ENCODE measurements at regions not wholly inside any gene's neighbourhood (a gene's known extent, or its start where the extent isn't known, plus 50 kb on each side); places are given as distances from the start of the nearest gene placed in this dataset.

GRCh38 chr15:39409876-39410530, 170.9 kb upstream of the THBS1 start:
- Histone ChIP-seq H3K4me3 (ENCODE audit: low read depth, low read length) (no peak overlapping the region), H4K12ac (ENCODE audit: low read depth, low read length) (no peak overlapping the region), H3K27ac (ENCODE audit: low read depth, low read length) (no peak overlapping the region), H3K9me3 (ENCODE audit: insufficient read depth, low read depth, low read length) (no peaks in the 10 kb centered on the region), H2BK12ac (ENCODE audit: low read length) (no peak overlapping the region), H4K8ac (ENCODE audit: low read depth, low read length) (no peak overlapping the region), H3K79me1 (ENCODE audit: low read length) (peaks cover 4% of the 10 kb centered on the region), H2AK5ac (ENCODE audit: low read length) (no peak overlapping the region), H3K79me2 (ENCODE audit: control insufficient read depth, insufficient read depth, low read length, poor library complexity) (no peaks in the 10 kb centered on the region), H2BK5ac (ENCODE audit: low read depth, low read length, poor library complexity) (no peak overlapping the region), H3K23ac (ENCODE audit: low read length) (no peak overlapping the region), H3K36me3 (ENCODE audit: control insufficient read depth in 1 of 2, insufficient read depth in 2 of 2, low read length in 2 of 2) (no peaks in the 10 kb centered on the region), H3K4me2 (ENCODE audit: low read length) (no peak overlapping the region), H3K9ac (ENCODE audit: low read length) (no peak overlapping the region), H2AFZ (ENCODE audit: insufficient read depth, low read length, poor library complexity) (no peak overlapping the region), H3K18ac (ENCODE audit: low read length) (no peak overlapping the region), H3K4me1 (ENCODE audit: control insufficient read depth in 1 of 2, insufficient read depth in 2 of 2, low read length in 2 of 2) (peaks cover 0 to 4% of the 10 kb centered on the region in 2 experiments), H3K14ac (ENCODE audit: low read length) (no peak overlapping the region), H3K4ac (ENCODE audit: low read depth, low read length) (no peak overlapping the region), H3K27me3 (ENCODE audit: insufficient read depth, low read length) (no peaks in the 10 kb centered on the region), H2BK120ac (ENCODE audit: insufficient read depth, low read length, poor library complexity) (no peak overlapping the region), H4K91ac (ENCODE audit: low read depth, low read length) (no peak overlapping the region)
- no CpG with 5 or more reads among the region's 2 CpGs for WGBS (ENCODE audit: extremely low coverage, insufficient coverage, insufficient read length)
- DNase-seq: peak in 1 of 2 donors; percentile 84

DNA sequence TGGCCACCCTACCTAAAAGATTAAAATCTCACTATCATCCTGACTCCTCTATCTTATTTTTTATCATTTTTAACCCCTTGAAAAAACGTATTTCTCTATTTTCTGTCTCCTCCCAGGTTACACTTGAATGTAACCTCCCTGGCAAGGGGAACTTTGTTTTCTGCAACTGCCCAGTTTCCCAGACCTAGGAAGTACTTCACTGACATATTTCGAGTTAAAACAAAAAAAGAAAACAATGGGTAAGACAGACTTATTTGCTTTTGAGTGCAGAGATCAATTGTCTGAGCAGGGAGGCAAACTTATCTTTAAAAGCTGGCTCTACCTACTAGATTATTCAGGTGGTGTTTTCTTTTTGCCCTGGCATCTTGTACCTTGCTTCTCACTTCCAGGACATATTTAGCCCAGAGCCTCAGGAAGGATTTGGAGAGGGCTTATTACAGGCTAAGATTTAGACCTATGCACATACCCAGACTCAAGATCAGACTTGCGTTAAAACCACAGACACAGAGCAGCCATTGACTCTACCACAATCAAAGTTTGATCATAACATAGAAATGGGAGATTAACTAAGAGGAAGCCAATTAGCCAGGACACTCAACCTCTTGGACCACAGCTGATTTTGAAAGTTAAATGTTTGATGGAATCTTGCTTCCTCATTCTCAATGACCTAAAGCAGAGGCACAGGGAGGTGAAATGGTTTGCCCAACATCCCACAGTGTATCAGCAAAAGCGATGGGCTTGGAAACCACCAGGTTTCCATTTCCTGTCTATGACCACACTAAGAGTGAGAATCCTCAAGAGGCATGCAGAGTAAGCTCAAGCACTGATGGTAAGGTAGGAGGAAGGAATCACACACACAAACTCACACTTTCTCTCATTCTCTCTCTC, 169.5 kb upstream of the THBS1 start:
- H3K79me2 ChIP-seq (ENCODE audit: control insufficient read depth, insufficient read depth, low read length, poor library complexity): no peaks in the 10 kb centered on the region
- no peak overlapping the region for H2BK5ac ChIP-seq (ENCODE audit: low read depth, low read length, poor library complexity)
- H2BK12ac ChIP-seq (ENCODE audit: low read length): no peak overlapping the region
- peaks cover 2% of the 10 kb centered on the region for H3K9me3 ChIP-seq (ENCODE audit: insufficient read depth, low read depth, low read length)
- H2AK5ac ChIP-seq (ENCODE audit: low read length): no peak overlapping the region
- no peaks in the 10 kb centered on the region for H3K4me1 ChIP-seq (ENCODE audit: control insufficient read depth in 1 of 2, insufficient read depth in 2 of 2, low read length in 2 of 2)
- no peak overlapping the region for H3K18ac ChIP-seq (ENCODE audit: low read length)
- no peaks in the 10 kb centered on the region for H3K27me3 ChIP-seq (ENCODE audit: insufficient read depth, low read length)
- no peak overlapping the region for H3K4me3 ChIP-seq (ENCODE audit: low read depth, low read length)
- H3K79me1 ChIP-seq (ENCODE audit: low read length): no peaks in the 10 kb centered on the region
- no peak overlapping the region for H4K12ac ChIP-seq (ENCODE audit: low read depth, low read length)
- H3K9ac ChIP-seq (ENCODE audit: low read length): no peak overlapping the region
- no peak overlapping the region for H4K8ac ChIP-seq (ENCODE audit: low read depth, low read length)
- no peak overlapping the region for H3K14ac ChIP-seq (ENCODE audit: low read length)
- no peak overlapping the region for H2BK120ac ChIP-seq (ENCODE audit: insufficient read depth, low read length, poor library complexity)
- DNase-seq: no peak
- no peak overlapping the region for H3K4me2 ChIP-seq (ENCODE audit: low read length)
- H3K4ac ChIP-seq (ENCODE audit: low read depth, low read length): no peak overlapping the region
- H4K91ac ChIP-seq (ENCODE audit: low read depth, low read length): no peak overlapping the region
- no peak overlapping the region for H3K27ac ChIP-seq (ENCODE audit: low read depth, low read length)
- no peak overlapping the region for H2AFZ ChIP-seq (ENCODE audit: insufficient read depth, low read length, poor library complexity)
- no peaks in the 10 kb centered on the region for H3K36me3 ChIP-seq (ENCODE audit: control insufficient read depth in 1 of 2, insufficient read depth in 2 of 2, low read length in 2 of 2)
- no CpG with 5 or more reads among the region's 4 CpGs for WGBS (ENCODE audit: extremely low coverage, insufficient coverage, insufficient read length)
- H3K23ac ChIP-seq (ENCODE audit: low read length): no peak overlapping the region

DNA sequence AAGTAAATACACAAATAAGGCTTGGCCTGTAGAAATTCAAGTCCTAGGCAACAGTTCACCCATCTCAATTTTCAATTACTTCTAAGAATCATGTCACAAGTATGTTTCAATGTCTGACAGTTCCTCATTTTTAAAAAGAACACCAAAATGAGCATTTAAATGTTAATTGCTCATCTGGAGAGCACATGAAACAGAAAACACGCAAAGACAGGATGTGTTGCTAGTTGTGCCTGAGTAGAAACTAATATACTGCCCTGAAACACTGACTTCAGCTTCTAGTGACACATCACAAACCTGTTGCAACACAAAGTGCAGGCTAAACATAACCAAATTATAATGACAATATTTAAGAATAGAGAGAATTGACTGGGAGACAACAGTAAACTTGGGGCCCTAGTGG, 167.3 kb upstream of the THBS1 start:
- Histone ChIP-seq H3K27ac (ENCODE audit: low read depth, low read length) (no peak overlapping the region), H3K14ac (ENCODE audit: low read length) (no peak overlapping the region), H3K4me3 (ENCODE audit: low read depth, low read length) (no peak overlapping the region), H3K36me3 (ENCODE audit: control insufficient read depth in 1 of 2, insufficient read depth in 2 of 2, low read length in 2 of 2) (no peaks in the 10 kb centered on the region), H2BK5ac (ENCODE audit: low read depth, low read length, poor library complexity) (no peak overlapping the region), H2BK12ac (ENCODE audit: low read length) (no peak overlapping the region), H3K9me3 (ENCODE audit: insufficient read depth, low read depth, low read length) (peaks cover 2% of the 10 kb centered on the region), H3K79me1 (ENCODE audit: low read length) (no peaks in the 10 kb centered on the region), H3K4me2 (ENCODE audit: low read length) (no peak overlapping the region), H3K23ac (ENCODE audit: low read length) (no peak overlapping the region), H3K4me1 (ENCODE audit: control insufficient read depth in 1 of 2, insufficient read depth in 2 of 2, low read length in 2 of 2) (no peaks in the 10 kb centered on the region), H2AFZ (ENCODE audit: insufficient read depth, low read length, poor library complexity) (no peak overlapping the region), H4K91ac (ENCODE audit: low read depth, low read length) (no peak overlapping the region), H3K18ac (ENCODE audit: low read length) (no peak overlapping the region), H4K8ac (ENCODE audit: low read depth, low read length) (no peak overlapping the region), H3K9ac (ENCODE audit: low read length) (no peak overlapping the region), H3K4ac (ENCODE audit: low read depth, low read length) (no peak overlapping the region), H2AK5ac (ENCODE audit: low read length) (no peak overlapping the region), H3K27me3 (ENCODE audit: insufficient read depth, low read length) (no peaks in the 10 kb centered on the region), H4K12ac (ENCODE audit: low read depth, low read length) (no peak overlapping the region), H2BK120ac (ENCODE audit: insufficient read depth, low read length, poor library complexity) (no peak overlapping the region), H3K79me2 (ENCODE audit: control insufficient read depth, insufficient read depth, low read length, poor library complexity) (no peaks in the 10 kb centered on the region)
- WGBS (ENCODE audit: extremely low coverage, insufficient coverage, insufficient read length): no CpG with 5 or more reads among the region's 1 CpG
- no peak for DNase-seq

- no peak overlapping the region for H2AK5ac ChIP-seq (ENCODE audit: low read length)
- WGBS (ENCODE audit: extremely low coverage, insufficient coverage, insufficient read length): no CpG with 5 or more reads among the region's 4 CpGs
- peaks cover 2% of the 10 kb centered on the region for H3K9me3 ChIP-seq (ENCODE audit: insufficient read depth, low read depth, low read length)
- no peak overlapping the region for H3K4ac ChIP-seq (ENCODE audit: low read depth, low read length)
- H3K36me3 ChIP-seq (ENCODE audit: control insufficient read depth in 1 of 2, insufficient read depth in 2 of 2, low read length in 2 of 2): no peaks in the 10 kb centered on the region
- no peak overlapping the region for H3K27ac ChIP-seq (ENCODE audit: low read depth, low read length)
- H3K27me3 ChIP-seq (ENCODE audit: insufficient read depth, low read length): no peaks in the 10 kb centered on the region
- H3K9ac ChIP-seq (ENCODE audit: low read length): no peak overlapping the region
- H3K23ac ChIP-seq (ENCODE audit: low read length): no peak overlapping the region
- no peak overlapping the region for H3K4me3 ChIP-seq (ENCODE audit: low read depth, low read length)
- H3K14ac ChIP-seq (ENCODE audit: low read length): no peak overlapping the region
- no peak overlapping the region for H2BK120ac ChIP-seq (ENCODE audit: insufficient read depth, low read length, poor library complexity)
- no peak overlapping the region for H3K4me2 ChIP-seq (ENCODE audit: low read length)
- no peak overlapping the region for H4K8ac ChIP-seq (ENCODE audit: low read depth, low read length)
- H3K79me1 ChIP-seq (ENCODE audit: low read length): no peaks in the 10 kb centered on the region
- peak in 1 of 2 donors; percentile 41 for DNase-seq
- no peaks in the 10 kb centered on the region for H3K4me1 ChIP-seq (ENCODE audit: control insufficient read depth in 1 of 2, insufficient read depth in 2 of 2, low read length in 2 of 2)
- H2BK12ac ChIP-seq (ENCODE audit: low read length): no peak overlapping the region
- no peak overlapping the region for H3K18ac ChIP-seq (ENCODE audit: low read length)
- no peak overlapping the region for H4K91ac ChIP-seq (ENCODE audit: low read depth, low read length)
- no peak overlapping the region for H4K12ac ChIP-seq (ENCODE audit: low read depth, low read length)
- no peak overlapping the region for H2BK5ac ChIP-seq (ENCODE audit: low read depth, low read length, poor library complexity)
- no peaks in the 10 kb centered on the region for H3K79me2 ChIP-seq (ENCODE audit: control insufficient read depth, insufficient read depth, low read length, poor library complexity)
- H2AFZ ChIP-seq (ENCODE audit: insufficient read depth, low read length, poor library complexity): no peak overlapping the region
These were observed 166.7 kb upstream of the THBS1 start for GRCh38 chr15:39414201-39414600.

Measured in trophoblast cell (in vitro differentiated cells and primary cell).